OCI-LY1 (cell line): ENCODE measurements at regions not wholly inside any gene's neighbourhood (a gene's known extent, or its start where the extent isn't known, plus 50 kb on each side); places are given as distances from the start of the nearest gene placed in this dataset.

Experiments used
- CTCF ChIP-seq: fragments of 200-600 bp; sonication (generic), shearing (Covaris generic); IDR thresholded peaks from 2 replicates; pipeline ENCODE4 v1.5.1; 2017; ENCODE audit warnings: mild to moderate bottlenecking, antibody characterized with exemption, low read length, moderate library complexity, mixed read lengths
- EZH2 ChIP-seq: fragments of 200-600 bp; sonication (generic), shearing (Covaris generic); IDR thresholded peaks from 2 replicates; pipeline ENCODE4 v1.8.0; 2017; ENCODE audit warnings: borderline replicate concordance, mixed run types, mild to moderate bottlenecking, antibody characterized with exemption, low read length, moderate library complexity, mixed read lengths

GRCh38 chr14:101137234-101137633 is 233.7 kb upstream of the RTL1 start:
- TF ChIP-seq CTCF (no peak), EZH2 (no peak)
